ENCODE measurements at regions not wholly inside any gene's neighbourhood (a gene's known extent, or its start where the extent isn't known, plus 50 kb on each side); places are given as distances from the start of the nearest gene placed in this dataset.

DNA sequence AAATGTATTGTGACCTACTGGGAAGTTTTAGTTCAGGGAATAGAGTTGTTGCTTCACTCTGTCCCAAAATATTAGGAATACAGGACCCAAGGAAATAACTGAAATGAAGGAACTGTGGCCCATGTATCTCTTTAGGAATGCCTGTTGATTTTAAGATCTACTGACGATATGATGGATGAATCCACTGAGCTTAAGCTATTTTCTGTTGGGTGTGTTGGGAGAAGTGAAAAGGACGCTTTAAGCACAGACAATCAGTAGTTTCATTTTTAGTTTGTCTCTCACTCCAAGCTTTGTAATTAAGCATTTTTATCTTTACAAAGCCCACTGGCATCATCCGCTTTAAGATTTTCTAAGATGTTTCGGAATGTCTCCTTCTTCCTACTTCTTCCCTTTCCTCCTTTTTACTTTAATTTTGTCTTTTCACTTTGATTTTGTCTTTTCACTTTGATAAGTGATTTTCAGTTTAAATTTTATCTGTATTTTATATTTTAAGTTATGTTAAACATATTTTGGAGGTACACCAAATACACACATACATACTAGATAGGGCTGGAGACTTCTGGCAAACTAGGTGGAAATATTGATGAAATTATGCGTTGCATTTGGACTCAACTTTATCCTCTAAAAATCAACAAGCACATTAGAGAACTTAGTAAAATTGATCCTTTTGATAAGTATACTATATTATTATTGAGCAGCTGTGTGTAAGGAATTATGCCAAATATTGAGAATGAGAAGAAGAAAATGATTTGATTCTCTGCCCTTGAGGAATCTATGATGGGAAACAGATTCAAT is 52.3 kb upstream of the USP44 start:
- no peaks in the 10 kb centered on the region for H3K4me1 ChIP-seq (ENCODE audit: control insufficient read depth, insufficient read depth, low read length)
- CTCF ChIA-PET: interaction anchor here (0.6 to 0.8 kb wide), 4 partner anchors 19 to 213 kb away, joined by 3 to 4 read pairs (median 3); no protein-coding TSS in a partner anchor
- no peak overlapping the region for H3K4me3 ChIP-seq (ENCODE audit: low read depth, low read length)
- TF ChIP-seq ZNF843 (tag by site-specific recombination; IDR thresholded peaks at IDR 0.05): no peak
- TF ChIP-seq, protein P1, sequence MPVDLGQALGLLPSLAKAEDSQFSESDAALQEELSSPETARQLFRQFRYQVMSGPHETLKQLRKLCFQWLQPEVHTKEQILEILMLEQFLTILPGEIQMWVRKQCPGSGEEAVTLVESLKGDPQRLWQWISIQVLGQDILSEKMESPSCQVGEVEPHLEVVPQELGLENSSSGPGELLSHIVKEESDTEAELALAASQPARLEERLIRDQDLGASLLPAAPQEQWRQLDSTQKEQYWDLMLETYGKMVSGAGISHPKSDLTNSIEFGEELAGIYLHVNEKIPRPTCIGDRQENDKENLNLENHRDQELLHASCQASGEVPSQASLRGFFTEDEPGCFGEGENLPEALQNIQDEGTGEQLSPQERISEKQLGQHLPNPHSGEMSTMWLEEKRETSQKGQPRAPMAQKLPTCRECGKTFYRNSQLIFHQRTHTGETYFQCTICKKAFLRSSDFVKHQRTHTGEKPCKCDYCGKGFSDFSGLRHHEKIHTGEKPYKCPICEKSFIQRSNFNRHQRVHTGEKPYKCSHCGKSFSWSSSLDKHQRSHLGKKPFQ (tag by site-specific recombination; IDR thresholded peaks at IDR 0.05): no peak
- no peak for TF ChIP-seq ZNF157 (tag by site-specific recombination; IDR thresholded peaks at IDR 0.05)
- no peak for TF ChIP-seq ZNF311 (tag by site-specific recombination; IDR thresholded peaks at IDR 0.05; ENCODE audit: borderline replicate concordance)
- TF ChIP-seq ZNF561 (tag by site-specific recombination; IDR thresholded peaks at IDR 0.05; ENCODE audit: borderline replicate concordance): no peak
- TF ChIP-seq TRIM28 (IDR thresholded peaks at IDR 0.05; ENCODE audit: borderline replicate concordance, low read length): no peak
- TF ChIP-seq, protein P2, sequence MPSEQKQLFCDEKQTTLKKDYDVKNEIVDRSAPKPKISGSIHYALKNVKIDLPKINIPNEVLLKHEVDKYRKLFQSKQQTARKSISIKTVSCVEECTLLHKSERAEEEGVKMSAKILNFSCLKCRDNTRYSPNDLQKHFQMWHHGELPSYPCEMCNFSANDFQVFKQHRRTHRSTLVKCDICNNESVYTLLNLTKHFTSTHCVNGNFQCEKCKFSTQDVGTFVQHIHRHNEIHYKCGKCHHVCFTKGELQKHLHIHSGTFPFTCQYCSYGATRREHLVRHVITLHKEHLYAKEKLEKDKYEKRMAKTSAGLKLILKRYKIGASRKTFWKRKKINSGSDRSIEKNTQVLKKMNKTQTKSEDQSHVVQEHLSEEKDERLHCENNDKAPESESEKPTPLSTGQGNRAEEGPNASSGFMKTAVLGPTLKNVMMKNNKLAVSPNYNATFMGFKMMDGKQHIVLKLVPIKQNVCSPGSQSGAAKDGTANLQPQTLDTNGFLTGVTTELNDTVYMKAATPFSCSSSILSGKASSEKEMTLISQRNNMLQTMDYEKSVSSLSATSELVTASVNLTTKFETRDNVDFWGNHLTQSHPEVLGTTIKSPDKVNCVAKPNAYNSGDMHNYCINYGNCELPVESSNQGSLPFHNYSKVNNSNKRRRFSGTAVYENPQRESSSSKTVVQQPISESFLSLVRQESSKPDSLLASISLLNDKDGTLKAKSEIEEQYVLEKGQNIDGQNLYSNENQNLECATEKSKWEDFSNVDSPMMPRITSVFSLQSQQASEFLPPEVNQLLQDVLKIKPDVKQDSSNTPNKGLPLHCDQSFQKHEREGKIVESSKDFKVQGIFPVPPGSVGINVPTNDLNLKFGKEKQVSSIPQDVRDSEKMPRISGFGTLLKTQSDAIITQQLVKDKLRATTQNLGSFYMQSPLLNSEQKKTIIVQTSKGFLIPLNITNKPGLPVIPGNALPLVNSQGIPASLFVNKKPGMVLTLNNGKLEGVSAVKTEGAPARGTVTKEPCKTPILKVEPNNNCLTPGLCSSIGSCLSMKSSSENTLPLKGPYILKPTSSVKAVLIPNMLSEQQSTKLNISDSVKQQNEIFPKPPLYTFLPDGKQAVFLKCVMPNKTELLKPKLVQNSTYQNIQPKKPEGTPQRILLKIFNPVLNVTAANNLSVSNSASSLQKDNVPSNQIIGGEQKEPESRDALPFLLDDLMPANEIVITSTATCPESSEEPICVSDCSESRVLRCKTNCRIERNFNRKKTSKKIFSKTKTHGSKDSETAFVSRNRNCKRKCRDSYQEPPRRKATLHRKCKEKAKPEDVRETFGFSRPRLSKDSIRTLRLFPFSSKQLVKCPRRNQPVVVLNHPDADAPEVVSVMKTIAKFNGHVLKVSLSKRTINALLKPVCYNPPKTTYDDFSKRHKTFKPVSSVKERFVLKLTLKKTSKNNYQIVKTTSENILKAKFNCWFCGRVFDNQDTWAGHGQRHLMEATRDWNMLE (tag by site-specific recombination; conservative IDR thresholded peaks at IDR 0.05; ENCODE audit: low read depth): no peak
- no peak for TF ChIP-seq SCRT1 (tag by site-specific recombination; IDR thresholded peaks at IDR 0.05; ENCODE audit: borderline replicate concordance)
- TF ChIP-seq ZNF239 (tag by site-specific recombination; IDR thresholded peaks at IDR 0.05): no peak
- TF ChIP-seq ZNF19 (tag by site-specific recombination; IDR thresholded peaks at IDR 0.05; ENCODE audit: low read depth): no peak
- no peak for TF ChIP-seq ZNF76 (tag by site-specific recombination; IDR thresholded peaks at IDR 0.05; ENCODE audit: borderline replicate concordance, low read depth)
- no peak for TF ChIP-seq HOXC10 (CRISPR knock-in tag; IDR thresholded peaks at IDR 0.05)
- TF ChIP-seq ZNF404 (tag by site-specific recombination; IDR thresholded peaks at IDR 0.05): no peak
- no peak for TF ChIP-seq ZNF660 (tag by site-specific recombination; IDR thresholded peaks at IDR 0.05)
- POLR2A ChIA-PET: no interaction called here
- H3K9me3 ChIP-seq (ENCODE audit: control insufficient read depth, insufficient read depth, low read depth, low read length): no peaks in the 10 kb centered on the region
- H3K27ac ChIP-seq (ENCODE audit: extremely low read depth, low read depth, low read length): no peak overlapping the region
- H3K36me3 ChIP-seq (ENCODE audit: control insufficient read depth in 2 of 2, insufficient read depth in 1 of 2, low read length in 2 of 2): no peaks in the 10 kb centered on the region

DNA sequence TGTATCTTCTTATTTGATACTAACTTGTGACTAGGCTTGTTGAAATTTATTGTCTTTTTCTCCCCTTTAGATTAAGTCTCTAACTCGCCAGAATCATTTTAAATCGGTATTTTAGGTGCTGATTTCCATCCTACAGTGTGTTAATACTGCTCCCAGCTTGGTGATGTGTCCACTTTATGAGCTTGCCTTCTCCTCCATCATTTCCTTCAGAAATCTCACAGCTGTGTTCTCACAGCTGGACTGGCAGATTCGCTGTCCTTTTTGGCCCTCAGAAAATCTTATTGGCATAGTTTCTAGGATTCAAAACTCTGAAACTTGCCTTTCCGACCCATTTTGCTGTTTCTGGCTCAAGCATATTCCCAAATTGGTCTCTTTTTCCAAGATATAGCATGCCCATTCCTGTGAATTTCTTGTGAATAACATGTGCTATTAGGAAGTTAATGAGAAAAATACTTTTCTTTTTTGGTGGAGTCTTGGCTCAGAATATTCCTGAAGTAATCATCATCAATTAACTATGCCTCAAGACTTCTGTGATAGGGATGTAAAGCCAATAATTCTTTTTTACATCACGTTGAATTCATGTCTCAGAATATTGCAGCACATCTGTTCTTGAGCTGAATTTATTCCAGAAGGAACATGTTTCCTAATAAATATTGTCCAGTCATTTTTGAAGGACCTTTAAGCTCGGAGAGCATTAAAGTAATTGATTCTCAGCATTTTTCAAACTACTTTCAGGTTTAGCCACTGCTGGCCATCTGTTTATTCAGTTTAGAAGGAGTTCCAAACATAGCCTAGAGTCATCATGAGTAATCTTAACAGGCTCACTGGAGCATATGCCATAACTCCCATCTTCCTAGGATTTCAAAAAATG is 50.0 kb upstream of the USP44 start:
- no peaks in the 10 kb centered on the region for H3K4me1 ChIP-seq (ENCODE audit: control insufficient read depth, insufficient read depth, low read length)
- H3K27ac ChIP-seq (ENCODE audit: extremely low read depth, low read depth, low read length): no peak overlapping the region
- no peak overlapping the region for H3K4me3 ChIP-seq (ENCODE audit: low read depth, low read length)
- ChIA-PET CTCF (no interaction called here), POLR2A (no interaction called here)
- H3K36me3 ChIP-seq (ENCODE audit: control insufficient read depth in 2 of 2, insufficient read depth in 1 of 2, low read length in 2 of 2): no peaks in the 10 kb centered on the region
- no peaks in the 10 kb centered on the region for H3K9me3 ChIP-seq (ENCODE audit: control insufficient read depth, insufficient read depth, low read depth, low read length)
- TF ChIP-seq PRDM1 (tag by site-specific recombination; IDR thresholded peaks at IDR 0.05) (no peak), ZNF248 (tag by site-specific recombination; IDR thresholded peaks at IDR 0.05) (no peak), EGR2 (tag by site-specific recombination; IDR thresholded peaks at IDR 0.05; ENCODE audit: low read depth) (no peak), ZNF266 (tag by site-specific recombination; IDR thresholded peaks at IDR 0.05; ENCODE audit: low read depth) (no peak), ZNF16 (tag by site-specific recombination; IDR thresholded peaks at IDR 0.05; ENCODE audit: low read depth) (no peak), ZFP69B (tag by site-specific recombination; IDR thresholded peaks at IDR 0.05) (no peak), ZNF311 (tag by site-specific recombination; IDR thresholded peaks at IDR 0.05; ENCODE audit: borderline replicate concordance) (no peak), HOXD13 (CRISPR knock-in tag; IDR thresholded peaks at IDR 0.05; ENCODE audit: borderline replicate concordance) (no peak)
- TF ChIP-seq, protein P3, sequence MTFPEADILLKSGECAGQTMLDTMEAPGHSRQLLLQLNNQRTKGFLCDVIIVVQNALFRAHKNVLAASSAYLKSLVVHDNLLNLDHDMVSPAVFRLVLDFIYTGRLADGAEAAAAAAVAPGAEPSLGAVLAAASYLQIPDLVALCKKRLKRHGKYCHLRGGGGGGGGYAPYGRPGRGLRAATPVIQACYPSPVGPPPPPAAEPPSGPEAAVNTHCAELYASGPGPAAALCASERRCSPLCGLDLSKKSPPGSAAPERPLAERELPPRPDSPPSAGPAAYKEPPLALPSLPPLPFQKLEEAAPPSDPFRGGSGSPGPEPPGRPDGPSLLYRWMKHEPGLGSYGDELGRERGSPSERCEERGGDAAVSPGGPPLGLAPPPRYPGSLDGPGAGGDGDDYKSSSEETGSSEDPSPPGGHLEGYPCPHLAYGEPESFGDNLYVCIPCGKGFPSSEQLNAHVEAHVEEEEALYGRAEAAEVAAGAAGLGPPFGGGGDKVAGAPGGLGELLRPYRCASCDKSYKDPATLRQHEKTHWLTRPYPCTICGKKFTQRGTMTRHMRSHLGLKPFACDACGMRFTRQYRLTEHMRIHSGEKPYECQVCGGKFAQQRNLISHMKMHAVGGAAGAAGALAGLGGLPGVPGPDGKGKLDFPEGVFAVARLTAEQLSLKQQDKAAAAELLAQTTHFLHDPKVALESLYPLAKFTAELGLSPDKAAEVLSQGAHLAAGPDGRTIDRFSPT (tag by site-specific recombination; IDR thresholded peaks at IDR 0.05): no peak
- TF ChIP-seq, protein P4, sequence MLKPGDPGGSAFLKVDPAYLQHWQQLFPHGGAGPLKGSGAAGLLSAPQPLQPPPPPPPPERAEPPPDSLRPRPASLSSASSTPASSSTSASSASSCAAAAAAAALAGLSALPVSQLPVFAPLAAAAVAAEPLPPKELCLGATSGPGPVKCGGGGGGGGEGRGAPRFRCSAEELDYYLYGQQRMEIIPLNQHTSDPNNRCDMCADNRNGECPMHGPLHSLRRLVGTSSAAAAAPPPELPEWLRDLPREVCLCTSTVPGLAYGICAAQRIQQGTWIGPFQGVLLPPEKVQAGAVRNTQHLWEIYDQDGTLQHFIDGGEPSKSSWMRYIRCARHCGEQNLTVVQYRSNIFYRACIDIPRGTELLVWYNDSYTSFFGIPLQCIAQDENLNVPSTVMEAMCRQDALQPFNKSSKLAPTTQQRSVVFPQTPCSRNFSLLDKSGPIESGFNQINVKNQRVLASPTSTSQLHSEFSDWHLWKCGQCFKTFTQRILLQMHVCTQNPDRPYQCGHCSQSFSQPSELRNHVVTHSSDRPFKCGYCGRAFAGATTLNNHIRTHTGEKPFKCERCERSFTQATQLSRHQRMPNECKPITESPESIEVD (tag by site-specific recombination; IDR thresholded peaks at IDR 0.05): no peak

Data from HEK293 (cell line).